ENCODE measurements at regions not wholly inside any gene's neighbourhood (a gene's known extent, or its start where the extent isn't known, plus 50 kb on each side); places are given as distances from the start of the nearest gene placed in this dataset.

DNA sequence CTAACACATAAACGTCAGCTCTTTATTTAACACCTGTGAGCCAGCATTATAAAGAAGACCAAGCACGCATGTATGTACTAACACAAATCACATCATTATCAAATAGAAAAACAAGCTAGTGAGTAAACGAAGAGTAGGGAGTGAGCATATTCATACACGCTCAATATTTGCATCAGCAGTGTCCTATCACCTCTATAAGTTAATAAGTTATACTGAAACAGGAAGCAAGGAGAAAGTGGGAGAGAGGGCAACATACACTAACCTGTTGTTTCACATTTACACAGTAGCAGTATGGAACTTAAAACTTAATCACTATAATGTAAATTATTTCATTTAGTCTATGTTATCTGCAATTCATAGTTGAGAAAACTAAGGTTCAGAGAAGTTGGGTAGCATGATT lies 321.5 kb upstream of the TANK start:
- Mint-ChIP-seq H3K4me3 (ENCODE audit: unreplicated experiment) (no peak overlapping the region), H3K9me3 (ENCODE audit: unreplicated experiment) (peaks cover 5% of the 10 kb centered on the region), H3K36me3 (ENCODE audit: unreplicated experiment) (peaks cover 16% of the 10 kb centered on the region), H3K27ac (ENCODE audit: unreplicated experiment) (no peak overlapping the region), H3K27me3 (ENCODE audit: unreplicated experiment) (no peaks in the 10 kb centered on the region), H3K4me1 (ENCODE audit: low read depth, unreplicated experiment) (peaks cover 6% of the 10 kb centered on the region)
- no peak for DNase-seq
- TF ChIP-seq, protein P1, sequence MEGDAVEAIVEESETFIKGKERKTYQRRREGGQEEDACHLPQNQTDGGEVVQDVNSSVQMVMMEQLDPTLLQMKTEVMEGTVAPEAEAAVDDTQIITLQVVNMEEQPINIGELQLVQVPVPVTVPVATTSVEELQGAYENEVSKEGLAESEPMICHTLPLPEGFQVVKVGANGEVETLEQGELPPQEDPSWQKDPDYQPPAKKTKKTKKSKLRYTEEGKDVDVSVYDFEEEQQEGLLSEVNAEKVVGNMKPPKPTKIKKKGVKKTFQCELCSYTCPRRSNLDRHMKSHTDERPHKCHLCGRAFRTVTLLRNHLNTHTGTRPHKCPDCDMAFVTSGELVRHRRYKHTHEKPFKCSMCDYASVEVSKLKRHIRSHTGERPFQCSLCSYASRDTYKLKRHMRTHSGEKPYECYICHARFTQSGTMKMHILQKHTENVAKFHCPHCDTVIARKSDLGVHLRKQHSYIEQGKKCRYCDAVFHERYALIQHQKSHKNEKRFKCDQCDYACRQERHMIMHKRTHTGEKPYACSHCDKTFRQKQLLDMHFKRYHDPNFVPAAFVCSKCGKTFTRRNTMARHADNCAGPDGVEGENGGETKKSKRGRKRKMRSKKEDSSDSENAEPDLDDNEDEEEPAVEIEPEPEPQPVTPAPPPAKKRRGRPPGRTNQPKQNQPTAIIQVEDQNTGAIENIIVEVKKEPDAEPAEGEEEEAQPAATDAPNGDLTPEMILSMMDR (IDR thresholded peaks at IDR 0.05; ENCODE audit: partially characterized antibody, unreplicated experiment), result no peak

- TF ChIP-seq, protein P1 (IDR thresholded peaks at IDR 0.05; ENCODE audit: partially characterized antibody, unreplicated experiment), result no peak
- peaks cover 5% of the 10 kb centered on the region for H3K9me3 Mint-ChIP-seq (ENCODE audit: unreplicated experiment)
- DNase-seq, result peak; percentile 25
- H3K4me1 Mint-ChIP-seq (ENCODE audit: low read depth, unreplicated experiment), result peaks cover 6% of the 10 kb centered on the region
- no peak overlapping the region for H3K27ac Mint-ChIP-seq (ENCODE audit: unreplicated experiment)
- H3K27me3 Mint-ChIP-seq (ENCODE audit: unreplicated experiment), result no peaks in the 10 kb centered on the region
- no peak overlapping the region for H3K4me3 Mint-ChIP-seq (ENCODE audit: unreplicated experiment)
- H3K36me3 Mint-ChIP-seq (ENCODE audit: unreplicated experiment), result peaks cover 19% of the 10 kb centered on the region
These were observed 317.9 kb upstream of the TANK start for GRCh38 chr2:160842286-160842685.

GRCh38 chr2:160859096-160859495 lies 301.1 kb upstream of the TANK start:
- Mint-ChIP-seq H3K36me3 (ENCODE audit: unreplicated experiment) (no peaks in the 10 kb centered on the region), H3K27me3 (ENCODE audit: unreplicated experiment) (no peaks in the 10 kb centered on the region), H3K9me3 (ENCODE audit: unreplicated experiment) (peaks cover 2% of the 10 kb centered on the region), H3K27ac (ENCODE audit: unreplicated experiment) (no peak overlapping the region), H3K4me3 (ENCODE audit: unreplicated experiment) (no peak overlapping the region), H3K4me1 (ENCODE audit: low read depth, unreplicated experiment) (no peaks in the 10 kb centered on the region)
- TF ChIP-seq, protein P1 (IDR thresholded peaks at IDR 0.05; ENCODE audit: partially characterized antibody, unreplicated experiment), result no peak
- no peak for DNase-seq

DNA sequence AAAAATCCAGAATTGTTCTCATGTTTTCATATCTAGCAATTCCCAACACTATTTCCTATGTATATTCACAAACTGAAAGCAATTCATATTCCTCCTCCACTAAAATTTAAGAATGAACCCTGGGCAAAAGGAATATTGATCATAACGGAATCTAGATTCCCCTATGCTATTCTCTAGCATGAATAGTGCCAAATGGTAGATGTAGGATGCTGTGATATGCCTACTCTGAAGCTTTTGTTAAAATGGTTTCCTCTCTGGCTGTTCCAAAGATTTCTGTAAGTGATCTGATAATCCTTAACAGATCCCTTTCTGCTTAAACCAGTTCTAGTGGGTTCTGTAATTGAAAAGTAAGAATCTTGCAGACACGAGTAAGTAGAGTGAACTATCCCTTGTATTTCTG lies 298.0 kb upstream of the TANK start:
- DNase-seq, result no peak
- H3K4me3 Mint-ChIP-seq (ENCODE audit: unreplicated experiment), result no peak overlapping the region
- H3K36me3 Mint-ChIP-seq (ENCODE audit: unreplicated experiment), result no peaks in the 10 kb centered on the region
- no peaks in the 10 kb centered on the region for H3K27me3 Mint-ChIP-seq (ENCODE audit: unreplicated experiment)
- no peaks in the 10 kb centered on the region for H3K4me1 Mint-ChIP-seq (ENCODE audit: low read depth, unreplicated experiment)
- H3K9me3 Mint-ChIP-seq (ENCODE audit: unreplicated experiment), result peaks cover 2% of the 10 kb centered on the region
- TF ChIP-seq, protein P1 (IDR thresholded peaks at IDR 0.05; ENCODE audit: partially characterized antibody, unreplicated experiment), result no peak
- no peak overlapping the region for H3K27ac Mint-ChIP-seq (ENCODE audit: unreplicated experiment)

DNA sequence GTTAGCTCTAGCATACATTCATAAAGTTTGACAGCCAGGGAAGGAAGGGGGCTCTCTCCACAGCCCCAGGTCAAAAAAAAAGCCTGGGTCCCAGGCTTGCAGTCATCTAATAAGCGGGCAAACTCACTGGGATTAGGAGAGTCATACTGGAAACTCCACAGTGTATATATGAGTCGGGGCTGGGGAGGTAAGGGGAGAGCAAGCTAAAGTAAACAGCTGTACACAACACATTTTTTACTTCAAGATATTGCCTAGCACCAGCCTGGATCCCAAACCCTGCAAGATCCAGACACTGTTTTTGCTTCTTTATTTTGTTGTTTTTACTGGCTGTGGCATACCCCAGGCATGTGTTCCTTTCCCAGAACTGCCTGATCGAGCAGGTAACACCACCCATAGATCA lies 291.3 kb upstream of the TANK start:
- peaks cover 5% of the 10 kb centered on the region for H3K4me1 Mint-ChIP-seq (ENCODE audit: low read depth, unreplicated experiment)
- TF ChIP-seq, protein P1 (IDR thresholded peaks at IDR 0.05; ENCODE audit: partially characterized antibody, unreplicated experiment), result no peak
- no peak overlapping the region for H3K4me3 Mint-ChIP-seq (ENCODE audit: unreplicated experiment)

More for the DNA sequence above, 291.3 kb upstream of the TANK start:
- no peak for DNase-seq
- Mint-ChIP-seq H3K36me3 (ENCODE audit: unreplicated experiment) (no peaks in the 10 kb centered on the region), H3K9me3 (ENCODE audit: unreplicated experiment) (no peaks in the 10 kb centered on the region), H3K27me3 (ENCODE audit: unreplicated experiment) (peaks cover 3% of the 10 kb centered on the region), H3K27ac (ENCODE audit: unreplicated experiment) (no peak overlapping the region)

All from glutamatergic neuron (in vitro differentiated cells).